GM13976 (cell line): ENCODE measurements at regions not wholly inside any gene's neighbourhood (a gene's known extent, or its start where the extent isn't known, plus 50 kb on each side); places are given as distances from the start of the nearest gene placed in this dataset.

Experiments
- DNase-seq: peaks from one replicate; pipeline ENCODE4 v3.0.0; 2012; ENCODE audit warnings: low spot score
- CTCF ChIP-seq: IDR thresholded peaks from 2 replicates; pipeline ENCODE4 v1.5.1; 2012; ENCODE audit warnings: borderline replicate concordance, mild to moderate bottlenecking; ENCODE audit not compliant: insufficient read depth; ENCODE audit errors: extremely low read depth, missing control alignments, control extremely low read depth
- in situ Hi-C: fragments of 300-500 bp; cut with MboI; formaldehyde crosslinking; loops from one replicate; pipeline ENCODE4 v1.12.0; 2022; ENCODE audit warnings: low sequenced_read_pairs, mixed read lengths, inconsistent platforms; ENCODE audit not compliant: unreplicated experiment

GRCh38 chr2:236341067-236341466 is 76.9 kb upstream of the ASB18 start:
- in situ Hi-C loops = loop anchor here (10.0 kb wide), 1 partner anchor 734 kb away; no protein-coding TSS in a partner anchor
- TF ChIP-seq CTCF = no peak

DNA sequence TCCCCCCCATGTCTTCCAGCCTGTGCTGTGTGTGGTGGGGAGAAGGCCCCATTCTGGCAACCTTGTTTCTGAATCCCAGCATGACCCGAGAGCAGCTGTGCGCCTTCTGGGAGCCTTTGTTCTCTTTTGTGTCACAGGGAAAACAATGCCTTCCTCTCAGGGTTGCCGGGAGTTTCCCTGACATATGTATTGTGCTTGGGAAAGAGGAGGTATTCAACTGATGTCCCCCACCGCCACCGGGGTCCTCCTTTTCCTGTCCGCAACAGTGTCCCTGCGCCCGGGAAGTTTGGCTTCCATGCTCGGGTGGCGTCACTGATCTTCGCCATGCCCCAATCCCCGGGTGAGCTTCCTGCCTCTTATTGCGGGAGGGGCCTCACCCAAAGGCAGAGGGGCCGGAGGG is 77.5 kb upstream of the ASB18 start:
- in situ Hi-C loops = loop anchor here (10.0 kb wide), 1 partner anchor 733 kb away; no protein-coding TSS in a partner anchor
- no peak for DNase-seq
- no peak for TF ChIP-seq CTCF

More at GRCh38 chr2:236341067-236341466, 76.9 kb upstream of the ASB18 start:
- DNase-seq = no peak

- no peak for DNase-seq
- in situ Hi-C loops = loop anchor here (10.0 kb wide), 1 partner anchor 732 kb away; no protein-coding TSS in a partner anchor
- TF ChIP-seq CTCF = no peak
Measured at GRCh38 chr2:236342507-236342906, 78.3 kb upstream of the ASB18 start.

DNA sequence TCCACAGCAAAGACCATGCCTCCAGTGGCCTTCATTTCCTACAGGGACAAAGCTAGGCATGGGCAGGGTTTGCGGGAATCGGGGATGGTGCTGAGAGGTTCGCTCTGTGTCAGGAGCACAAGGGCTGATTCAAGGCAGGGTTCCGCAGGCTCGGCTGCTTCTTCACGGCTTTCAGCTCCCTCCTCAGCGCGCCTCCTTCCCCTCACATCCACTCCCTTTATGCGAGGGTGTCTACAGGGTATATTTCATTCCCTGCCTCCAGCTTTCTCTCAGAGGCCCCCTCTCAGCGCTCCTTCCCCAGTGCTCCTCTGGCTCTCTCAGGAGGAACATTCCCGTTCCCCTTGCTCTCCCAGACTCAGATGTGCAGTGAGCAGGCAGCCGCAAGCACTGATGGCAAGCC is 78.7 kb upstream of the ASB18 start:
- DNase-seq = no peak
- no peak for TF ChIP-seq CTCF
- in situ Hi-C loops = loop anchor here (10.0 kb wide), 1 partner anchor 732 kb away; no protein-coding TSS in a partner anchor

GRCh38 chr2:236343400-236344161 is 79.4 kb upstream of the ASB18 start:
- in situ Hi-C loops = loop anchor here (10.0 kb wide), 1 partner anchor 731 kb away; no protein-coding TSS in a partner anchor
- peak; percentile 21 for TF ChIP-seq CTCF
- DNase-seq = peak; percentile 80

- TF ChIP-seq CTCF = no peak
- DNase-seq = no peak
- in situ Hi-C loops = loop anchor here (10.0 kb wide), 1 partner anchor 730 kb away; no protein-coding TSS in a partner anchor
Measured at GRCh38 chr2:236344446-236344845, 80.2 kb upstream of the ASB18 start.
